ENCODE measurements at regions not wholly inside any gene's neighbourhood (a gene's known extent, or its start where the extent isn't known, plus 50 kb on each side); places are given as distances from the start of the nearest gene placed in this dataset.

DNA sequence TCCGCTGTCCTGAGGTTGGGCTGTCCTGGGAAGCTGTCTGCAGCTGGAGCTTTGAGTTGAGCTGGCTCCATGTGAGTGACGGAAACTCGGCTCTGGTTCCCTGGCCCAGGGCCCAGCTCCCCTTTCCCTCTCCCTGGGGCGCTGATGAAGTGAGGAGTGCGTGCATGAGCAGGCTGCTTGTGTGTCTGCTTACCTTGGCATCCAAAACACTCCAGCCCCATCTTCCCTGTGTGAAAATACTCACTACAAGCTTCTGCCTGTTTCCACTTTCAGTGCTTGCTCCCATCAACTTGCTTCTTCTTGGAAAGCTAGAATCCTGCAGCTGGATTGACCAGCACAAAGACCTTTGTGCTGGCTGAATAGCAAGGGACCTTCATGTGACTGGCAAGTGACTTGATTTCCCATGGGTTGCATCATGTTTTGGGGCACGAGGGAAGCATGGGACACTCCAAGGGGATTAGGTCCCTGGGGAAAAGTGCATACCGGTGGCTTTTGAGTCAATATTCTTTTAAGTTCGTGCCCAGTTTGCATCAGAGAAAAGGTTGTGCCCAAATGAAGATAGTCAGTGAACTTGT, 198.1 kb downstream of the GADD45G start:
- 27% methylated on average over 7 of the region's 8 CpGs for WGBS
- H3K4me3 ChIP-seq, result no peak overlapping the region
- H3K9me3 ChIP-seq, result no peaks in the 10 kb centered on the region
- no peak overlapping the region for H3K27ac ChIP-seq
- no peak for TF ChIP-seq POLR2A (IDR thresholded peaks at IDR 0.05)
- TF ChIP-seq, protein P1, sequence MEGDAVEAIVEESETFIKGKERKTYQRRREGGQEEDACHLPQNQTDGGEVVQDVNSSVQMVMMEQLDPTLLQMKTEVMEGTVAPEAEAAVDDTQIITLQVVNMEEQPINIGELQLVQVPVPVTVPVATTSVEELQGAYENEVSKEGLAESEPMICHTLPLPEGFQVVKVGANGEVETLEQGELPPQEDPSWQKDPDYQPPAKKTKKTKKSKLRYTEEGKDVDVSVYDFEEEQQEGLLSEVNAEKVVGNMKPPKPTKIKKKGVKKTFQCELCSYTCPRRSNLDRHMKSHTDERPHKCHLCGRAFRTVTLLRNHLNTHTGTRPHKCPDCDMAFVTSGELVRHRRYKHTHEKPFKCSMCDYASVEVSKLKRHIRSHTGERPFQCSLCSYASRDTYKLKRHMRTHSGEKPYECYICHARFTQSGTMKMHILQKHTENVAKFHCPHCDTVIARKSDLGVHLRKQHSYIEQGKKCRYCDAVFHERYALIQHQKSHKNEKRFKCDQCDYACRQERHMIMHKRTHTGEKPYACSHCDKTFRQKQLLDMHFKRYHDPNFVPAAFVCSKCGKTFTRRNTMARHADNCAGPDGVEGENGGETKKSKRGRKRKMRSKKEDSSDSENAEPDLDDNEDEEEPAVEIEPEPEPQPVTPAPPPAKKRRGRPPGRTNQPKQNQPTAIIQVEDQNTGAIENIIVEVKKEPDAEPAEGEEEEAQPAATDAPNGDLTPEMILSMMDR (IDR thresholded peaks at IDR 0.05), result no peak
- no peak for TF ChIP-seq POLR2AphosphoS5 (IDR thresholded peaks at IDR 0.05)
- no peak for TF ChIP-seq EP300 (IDR thresholded peaks at IDR 0.05)
- no peaks in the 10 kb centered on the region for H3K27me3 ChIP-seq
- peaks cover 31% of the 10 kb centered on the region for H3K4me1 ChIP-seq
- H3K36me3 ChIP-seq, result no peaks in the 10 kb centered on the region
- DNase-seq (ENCODE audit: low spot score in 2 of 2), result peak; percentile 74 to 80

DNA sequence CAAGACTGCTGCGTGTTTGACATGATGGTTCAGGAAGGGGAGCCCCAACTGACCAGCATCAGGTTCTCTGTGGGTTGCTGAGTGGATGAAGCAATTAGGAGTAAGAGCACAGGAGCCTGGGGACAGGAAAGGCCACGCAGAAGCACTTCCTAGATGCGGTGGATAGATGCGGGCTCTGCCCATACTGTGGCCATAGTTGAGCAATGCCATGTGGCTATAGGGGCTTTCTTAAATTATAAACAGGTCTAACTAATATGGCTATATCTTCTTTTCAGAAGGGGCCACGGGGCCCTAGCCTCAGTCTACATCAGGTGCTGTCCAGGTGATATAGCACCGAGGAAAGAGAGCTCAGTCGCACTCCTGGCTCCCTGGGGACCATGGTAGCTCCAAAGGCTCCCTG, 198.6 kb downstream of the GADD45G start:
- Histone ChIP-seq H3K27ac (no peak overlapping the region), H3K4me1 (peaks cover 26% of the 10 kb centered on the region), H3K4me3 (no peak overlapping the region), H3K27me3 (no peaks in the 10 kb centered on the region), H3K36me3 (no peaks in the 10 kb centered on the region), H3K9me3 (no peaks in the 10 kb centered on the region)
- WGBS, result 83% methylated on average over 7 of the region's 7 CpGs
- TF ChIP-seq, protein P1 (IDR thresholded peaks at IDR 0.05), result no peak
- TF ChIP-seq EP300 (IDR thresholded peaks at IDR 0.05) (no peak), POLR2A (IDR thresholded peaks at IDR 0.05) (no peak), POLR2AphosphoS5 (IDR thresholded peaks at IDR 0.05) (no peak)
- peak; percentile 26 to 55 for DNase-seq (ENCODE audit: low spot score in 2 of 2)

DNA sequence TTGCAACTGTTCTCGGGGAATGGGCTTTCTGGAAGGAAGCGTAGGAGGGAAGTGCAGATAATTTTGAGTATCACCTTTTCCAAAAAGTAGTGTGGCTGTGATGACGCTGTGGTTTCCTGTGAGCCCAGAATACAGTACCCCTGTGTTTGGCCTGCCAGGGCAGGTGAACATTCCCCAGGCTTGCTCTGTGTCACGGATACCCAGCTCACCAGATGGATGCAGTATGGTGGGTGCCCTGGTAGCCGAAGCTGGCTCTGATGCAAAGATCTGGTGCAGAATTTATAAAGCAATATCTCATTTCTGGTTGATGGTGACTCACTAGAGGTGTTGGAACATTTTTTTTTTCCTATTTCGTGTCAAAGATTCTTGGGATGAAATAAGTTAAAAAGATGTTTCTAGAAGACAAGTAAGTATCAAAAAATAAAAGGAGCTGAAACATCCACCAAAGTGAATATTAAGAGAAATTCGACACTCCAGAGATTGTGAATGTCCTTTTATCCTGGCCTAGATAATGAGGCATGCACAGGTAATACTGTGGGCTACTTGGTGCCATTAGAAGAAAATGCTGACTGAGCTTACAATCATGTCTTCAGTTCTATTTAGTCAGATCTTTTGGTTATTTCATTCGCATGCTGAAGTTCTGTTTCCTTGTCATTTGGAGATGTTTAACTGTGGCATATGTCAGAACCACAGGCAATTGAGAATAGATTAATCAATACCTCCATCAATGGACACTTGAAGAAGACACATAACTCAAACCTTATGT, 200.1 kb downstream of the GADD45G start:
- no peaks in the 10 kb centered on the region for H3K27me3 ChIP-seq
- 88% methylated on average over 8 of the region's 8 CpGs for WGBS
- no peaks in the 10 kb centered on the region for H3K36me3 ChIP-seq
- H3K4me3 ChIP-seq, result no peak overlapping the region
- H3K9me3 ChIP-seq, result no peaks in the 10 kb centered on the region
- H3K27ac ChIP-seq, result no peak overlapping the region
- peaks cover 24% of the 10 kb centered on the region for H3K4me1 ChIP-seq
- DNase-seq (ENCODE audit: low spot score in 2 of 2), result peak in 1 of 2 donors; percentile 53
- TF ChIP-seq POLR2A (IDR thresholded peaks at IDR 0.05), result no peak
- TF ChIP-seq POLR2AphosphoS5 (IDR thresholded peaks at IDR 0.05), result no peak
- TF ChIP-seq EP300 (IDR thresholded peaks at IDR 0.05), result no peak

DNA sequence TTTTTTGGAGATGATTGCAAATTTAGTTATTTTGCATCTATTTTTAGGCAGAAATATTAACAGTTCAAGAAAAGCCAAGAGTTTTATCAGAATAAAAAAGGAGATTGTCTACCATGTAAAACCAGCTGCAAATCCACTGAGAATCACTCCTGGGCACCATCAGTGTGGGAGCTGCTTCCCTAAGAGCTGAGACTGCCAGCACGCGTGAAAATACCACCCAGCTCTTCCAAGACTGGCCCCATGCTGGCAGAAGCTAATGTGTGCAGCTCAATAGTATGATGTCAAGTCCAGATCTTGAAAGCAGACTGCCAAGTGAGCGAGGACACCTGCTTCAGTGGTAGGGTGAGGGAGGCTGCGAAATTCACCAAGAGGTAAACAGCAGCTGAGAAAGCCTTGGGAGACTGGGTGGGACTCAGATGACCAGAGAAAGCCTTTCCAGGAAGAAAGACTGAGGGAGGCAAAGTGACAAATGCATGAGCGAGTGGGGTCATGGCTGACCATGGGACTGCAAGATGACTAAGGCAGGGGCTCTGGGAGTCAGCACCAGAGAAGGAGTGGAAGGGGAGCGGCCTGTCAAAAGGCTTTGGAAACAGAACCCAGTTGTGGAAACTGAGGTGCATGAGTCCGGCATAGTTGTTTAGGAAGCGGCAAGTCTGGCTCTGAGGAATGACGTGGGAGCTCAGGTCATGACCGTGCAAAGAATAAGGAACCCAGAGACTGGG, 200.9 kb downstream of the GADD45G start:
- no peak overlapping the region for H3K4me3 ChIP-seq
- 97% methylated on average over 10 of the region's 10 CpGs for WGBS
- no peaks in the 10 kb centered on the region for H3K9me3 ChIP-seq
- H3K27me3 ChIP-seq, result no peaks in the 10 kb centered on the region
- H3K27ac ChIP-seq, result no peak overlapping the region
- DNase-seq (ENCODE audit: low spot score in 2 of 2), result no peak
- no peaks in the 10 kb centered on the region for H3K36me3 ChIP-seq
- peaks cover 24% of the 10 kb centered on the region for H3K4me1 ChIP-seq
- TF ChIP-seq EP300 (IDR thresholded peaks at IDR 0.05), result no peak
- TF ChIP-seq, protein P1 (IDR thresholded peaks at IDR 0.05), result no peak
- no peak for TF ChIP-seq POLR2A (IDR thresholded peaks at IDR 0.05)
- TF ChIP-seq POLR2AphosphoS5 (IDR thresholded peaks at IDR 0.05), result no peak

DNA sequence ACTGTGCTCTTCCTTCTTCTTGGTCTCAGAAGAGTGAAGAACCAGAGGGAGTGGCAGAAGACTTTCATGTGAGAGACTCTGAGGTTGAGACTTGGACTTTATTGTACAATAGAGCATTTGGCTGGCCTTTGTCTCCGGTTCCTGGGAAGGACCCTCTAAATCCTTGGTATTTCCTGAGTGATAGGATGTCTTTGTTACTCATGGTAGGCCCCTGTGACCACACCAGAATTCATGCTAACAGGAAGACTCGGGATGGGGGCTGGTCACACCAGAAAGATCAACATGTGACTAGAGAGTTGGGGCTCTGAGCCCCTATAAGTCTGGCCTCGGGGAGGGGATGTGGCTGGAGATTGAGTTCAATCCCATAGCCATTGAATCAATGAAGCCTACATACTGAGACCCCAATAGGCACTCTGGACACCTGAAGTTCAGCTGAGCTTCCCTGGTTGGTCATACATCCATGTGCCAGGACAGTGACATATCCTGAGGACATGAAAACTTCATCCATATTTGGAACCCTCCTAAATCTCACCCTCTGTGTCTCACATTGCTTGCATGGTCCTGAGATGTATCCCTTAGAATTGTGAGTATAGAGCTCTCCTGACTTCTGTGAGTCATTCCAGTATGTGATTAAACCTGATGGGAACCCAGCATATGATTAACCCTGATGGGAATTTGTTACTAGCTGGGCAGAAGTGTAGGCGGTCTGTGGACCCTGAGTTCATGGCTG, 201.7 kb downstream of the GADD45G start:
- 97% methylated on average over 4 of the region's 4 CpGs for WGBS
- no peak overlapping the region for H3K27ac ChIP-seq
- no peaks in the 10 kb centered on the region for H3K36me3 ChIP-seq
- no peak for DNase-seq (ENCODE audit: low spot score in 2 of 2)
- no peaks in the 10 kb centered on the region for H3K9me3 ChIP-seq
- TF ChIP-seq, protein P1 (IDR thresholded peaks at IDR 0.05), result no peak
- no peak for TF ChIP-seq POLR2A (IDR thresholded peaks at IDR 0.05)
- no peak for TF ChIP-seq POLR2AphosphoS5 (IDR thresholded peaks at IDR 0.05)
- TF ChIP-seq EP300 (IDR thresholded peaks at IDR 0.05), result no peak
- H3K4me1 ChIP-seq, result peaks cover 23% of the 10 kb centered on the region
- H3K27me3 ChIP-seq, result peaks cover 5% of the 10 kb centered on the region
- H3K4me3 ChIP-seq, result no peak overlapping the region

All from suprapubic skin (tissue), 4 donors.